Upper lobe of left lung (tissue), 6 donors: ENCODE measurements at regions not wholly inside any gene's neighbourhood (a gene's known extent, or its start where the extent isn't known, plus 50 kb on each side); places are given as distances from the start of the nearest gene placed in this dataset.

ENCODE experiments used
- ATAC-seq, 2 donors: fragments of 200-7000 bp; cut with Tn5 transposase; one replicate each; pipeline ENCODE4 v1.9.1; 2022; ENCODE audit warnings: mild to moderate bottlenecking in 2 of 2, moderate library complexity in 2 of 2; ENCODE audit not compliant: low FRiP score in 2 of 2
- DNase-seq, 2 donors: peaks; one replicate each; pipeline ENCODE4 v3.0.0-alpha.2; 2019 to 2020
- H3K27ac ChIP-seq, 4 donors: fragments of 200-600 bp; sonication (generic); one replicate each; pipeline ENCODE4 v1.5.1; 2016 to 2019
- H3K27me3 ChIP-seq, 4 donors: fragments of 200-600 bp; sonication (generic); one replicate each; pipeline ENCODE4 v1.5.1; 2017 to 2019
- H3K36me3 ChIP-seq, 4 donors: fragments of 200-600 bp; sonication (generic); one replicate each; pipeline ENCODE4 v1.5.1; 2016 to 2019
- H3K4me1 ChIP-seq, 4 donors: fragments of 200-600 bp; sonication (generic); one replicate each; pipeline ENCODE4 v1.5.1; 2018 to 2019
- H3K4me3 ChIP-seq, 4 donors: fragments of 200-600 bp; sonication (generic); one replicate each; pipeline ENCODE4 v1.5.1; 2017 to 2019; ENCODE audit warnings: mild to moderate bottlenecking in 2 of 4, moderate library complexity in 1 of 4
- H3K9me3 ChIP-seq, 4 donors: fragments of 200-600 bp; sonication (generic); one replicate each; pipeline ENCODE4 v1.5.1; 2018 to 2019
- EP300 ChIP-seq, 4 donors: sonication (generic); formaldehyde crosslinking; IDR thresholded peaks; one replicate each; pipeline ENCODE4 v1.5.1; 2017; ENCODE audit warnings: antibody characterized with exemption in 4 of 4, control low read depth in 2 of 4
- POLR2A ChIP-seq, 4 donors: fragments of 450-650 bp; IDR thresholded peaks; one replicate each; pipeline ENCODE4 v1.5.1; 2016 to 2017; ENCODE audit warnings: antibody characterized with exemption in 4 of 4, mild to moderate bottlenecking in 2 of 4
- POLR2AphosphoS5 ChIP-seq, 2 donors: sonication (generic); formaldehyde crosslinking; IDR thresholded peaks; one replicate each; pipeline ENCODE4 v1.5.1; 2017; ENCODE audit warnings: antibody characterized with exemption in 2 of 2
- WGBS, 2 donors: methylation state at CpG; one replicate each; pipeline ENCODE4 v1.1.5; 2017 to 2018; 5-methylcytosine and 5-hydroxymethylcytosine counted together
- TF ChIP-seq, protein P1 (sequence below), 6 experiments: fragments of 450-650 bp in 4 of 6; fragments of 200-600 bp in 2 of 6; sonication (generic) in 2 of 6; IDR thresholded peaks; one replicate each; pipeline ENCODE4 v1.5.1; 2016 to 2019; ENCODE audit warnings: antibody characterized with exemption in 6 of 6
- donor health status: DM: no; HTN: no; CAD: no; lungs with moderate emphysema.
- donor health status: DM: no; HTN: yes; CAD: no; lungs with severe emphysema.

DNA sequence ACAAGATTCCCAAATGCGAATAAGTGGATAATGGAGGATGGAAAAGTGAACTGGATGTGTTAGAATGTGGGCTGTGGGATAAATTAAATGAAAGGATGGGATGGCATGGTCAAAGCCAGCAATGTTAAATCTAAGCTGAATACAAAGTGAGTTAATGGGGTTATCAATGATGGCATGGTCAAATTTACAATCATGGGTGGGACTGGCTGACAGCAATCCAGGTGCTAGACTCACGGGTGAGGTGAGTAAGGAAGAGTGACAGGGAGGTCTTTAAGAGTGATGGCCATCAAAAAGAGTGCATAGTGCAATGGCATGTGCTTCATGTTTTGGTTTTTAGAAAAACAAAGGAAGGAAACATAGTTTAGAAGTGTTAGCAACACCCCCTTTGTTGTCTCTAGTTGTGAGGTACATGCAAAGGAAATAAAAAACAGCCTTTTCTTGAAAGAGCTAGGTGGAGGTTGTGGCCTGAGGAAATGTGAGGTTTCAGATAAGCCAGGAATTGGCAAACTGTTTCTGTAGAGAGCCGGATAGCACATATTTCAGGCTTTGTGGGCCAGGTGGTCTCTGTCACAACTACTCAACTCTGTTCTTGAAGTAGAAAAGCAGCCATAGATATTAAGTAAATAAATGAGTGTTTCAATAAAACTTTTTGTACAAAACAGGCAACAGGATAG is 328.7 kb downstream of the RPL10L start:
- WGBS, 2 donors = 43 to 45% methylated on average over 3 of the region's 3 CpGs
- no peak for ATAC-seq

DNA sequence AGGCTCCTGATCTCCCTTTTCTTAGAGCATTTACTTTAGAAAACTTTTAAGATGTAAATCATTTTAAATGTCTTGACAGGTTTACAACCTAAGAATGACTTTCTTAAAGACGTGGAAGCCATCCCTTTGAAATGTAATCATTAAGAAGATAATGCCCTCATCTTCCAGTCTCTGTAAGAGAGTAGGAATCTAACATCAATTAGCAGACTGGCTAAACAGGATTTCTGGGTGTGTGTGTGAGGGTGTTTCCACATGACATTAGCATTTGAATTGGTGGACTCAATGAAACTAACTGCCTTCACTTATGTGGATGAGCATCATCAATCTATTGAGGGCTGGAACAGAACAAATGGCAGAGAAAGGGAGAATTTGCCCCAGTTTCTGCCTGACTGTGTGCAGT is 329.5 kb downstream of the RPL10L start:
- Histone ChIP-seq H3K4me1 (no peaks in the 10 kb centered on the region), H3K4me3 (no peak overlapping the region), H3K36me3 (no peaks in the 10 kb centered on the region), H3K27me3 (no peaks in the 10 kb centered on the region), H3K9me3 (no peaks in the 10 kb centered on the region), H3K27ac (no peak overlapping the region)
- no peak for ATAC-seq
- DNase-seq = no peak
- WGBS, 2 donors = 36 to 69% methylated on average over 1 of the region's 1 CpG
- TF ChIP-seq POLR2A (IDR thresholded peaks at IDR 0.05) (no peak), POLR2AphosphoS5 (IDR thresholded peaks at IDR 0.05) (no peak), EP300 (IDR thresholded peaks at IDR 0.05) (no peak)
- TF ChIP-seq, protein P1, sequence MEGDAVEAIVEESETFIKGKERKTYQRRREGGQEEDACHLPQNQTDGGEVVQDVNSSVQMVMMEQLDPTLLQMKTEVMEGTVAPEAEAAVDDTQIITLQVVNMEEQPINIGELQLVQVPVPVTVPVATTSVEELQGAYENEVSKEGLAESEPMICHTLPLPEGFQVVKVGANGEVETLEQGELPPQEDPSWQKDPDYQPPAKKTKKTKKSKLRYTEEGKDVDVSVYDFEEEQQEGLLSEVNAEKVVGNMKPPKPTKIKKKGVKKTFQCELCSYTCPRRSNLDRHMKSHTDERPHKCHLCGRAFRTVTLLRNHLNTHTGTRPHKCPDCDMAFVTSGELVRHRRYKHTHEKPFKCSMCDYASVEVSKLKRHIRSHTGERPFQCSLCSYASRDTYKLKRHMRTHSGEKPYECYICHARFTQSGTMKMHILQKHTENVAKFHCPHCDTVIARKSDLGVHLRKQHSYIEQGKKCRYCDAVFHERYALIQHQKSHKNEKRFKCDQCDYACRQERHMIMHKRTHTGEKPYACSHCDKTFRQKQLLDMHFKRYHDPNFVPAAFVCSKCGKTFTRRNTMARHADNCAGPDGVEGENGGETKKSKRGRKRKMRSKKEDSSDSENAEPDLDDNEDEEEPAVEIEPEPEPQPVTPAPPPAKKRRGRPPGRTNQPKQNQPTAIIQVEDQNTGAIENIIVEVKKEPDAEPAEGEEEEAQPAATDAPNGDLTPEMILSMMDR (IDR thresholded peaks at IDR 0.05) = no peak

More for the DNA sequence above, 328.7 kb downstream of the RPL10L start:
- Histone ChIP-seq H3K9me3 (no peaks in the 10 kb centered on the region), H3K27me3 (no peaks in the 10 kb centered on the region), H3K27ac (no peak overlapping the region), H3K36me3 (no peaks in the 10 kb centered on the region), H3K4me1 (no peaks in the 10 kb centered on the region), H3K4me3 (no peak overlapping the region)
- no peak for DNase-seq
- TF ChIP-seq POLR2A (IDR thresholded peaks at IDR 0.05) (no peak), EP300 (IDR thresholded peaks at IDR 0.05) (no peak), POLR2AphosphoS5 (IDR thresholded peaks at IDR 0.05) (no peak)
- TF ChIP-seq, protein P1 (IDR thresholded peaks at IDR 0.05) = no peak

DNA sequence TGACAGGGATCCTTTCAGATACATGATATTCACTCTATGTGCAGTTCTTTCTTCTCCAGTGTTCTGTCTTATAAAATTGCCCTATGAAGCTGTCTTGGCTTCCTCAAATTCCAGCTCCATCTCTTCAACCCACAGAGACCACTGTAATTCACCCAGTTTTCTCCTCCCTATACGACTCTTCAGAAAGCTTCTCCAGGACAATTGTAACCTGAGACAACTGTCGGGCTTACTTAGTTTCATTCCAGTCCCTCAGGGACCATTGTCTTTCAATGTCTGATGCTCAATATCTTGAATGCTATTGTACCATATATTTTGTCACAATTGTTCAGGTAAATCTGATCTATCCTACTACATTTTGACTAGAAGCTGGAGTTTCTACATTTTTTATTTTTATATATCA is 345.3 kb downstream of the RPL10L start:
- no peaks in the 10 kb centered on the region for H3K9me3 ChIP-seq
- 71 to 77% methylated on average over 2 of the region's 2 CpGs for WGBS, 2 donors
- no peaks in the 10 kb centered on the region for H3K36me3 ChIP-seq
- H3K4me3 ChIP-seq = no peak overlapping the region
- no peaks in the 10 kb centered on the region for H3K4me1 ChIP-seq
- no peak for DNase-seq
- no peak overlapping the region for H3K27ac ChIP-seq
- TF ChIP-seq, protein P1 (IDR thresholded peaks at IDR 0.05) = no peak
- TF ChIP-seq EP300 (IDR thresholded peaks at IDR 0.05) = no peak
- no peak for TF ChIP-seq POLR2A (IDR thresholded peaks at IDR 0.05)
- TF ChIP-seq POLR2AphosphoS5 (IDR thresholded peaks at IDR 0.05) = no peak
- no peaks in the 10 kb centered on the region for H3K27me3 ChIP-seq
- ATAC-seq = no peak

DNA sequence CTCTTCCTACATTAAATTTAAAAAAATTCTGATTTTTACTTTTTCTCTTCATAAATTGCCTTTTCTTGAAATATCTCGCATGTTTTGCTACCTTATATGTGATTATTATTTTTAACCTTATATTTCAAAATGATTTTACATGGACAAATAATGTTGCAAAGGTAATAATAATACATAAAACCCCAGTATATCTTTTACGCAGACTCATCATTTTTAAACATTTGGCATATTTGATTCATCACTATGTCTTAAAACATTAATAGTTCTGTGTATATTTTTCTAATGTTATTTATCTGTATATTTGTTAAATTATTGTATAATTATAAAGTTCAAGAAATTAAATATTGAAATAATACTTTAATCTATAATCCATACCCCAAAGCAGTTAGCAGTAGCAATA is 350.8 kb downstream of the RPL10L start:
- Histone ChIP-seq H3K27ac (no peak overlapping the region), H3K9me3 (no peaks in the 10 kb centered on the region), H3K4me3 (no peak overlapping the region), H3K27me3 (no peaks in the 10 kb centered on the region), H3K36me3 (no peaks in the 10 kb centered on the region), H3K4me1 (no peaks in the 10 kb centered on the region)
- WGBS, 2 donors = 87 to 92% methylated on average over 2 of the region's 2 CpGs
- DNase-seq (no peak), ATAC-seq (no peak)
- TF ChIP-seq POLR2A (IDR thresholded peaks at IDR 0.05) = no peak
- TF ChIP-seq, protein P1 (IDR thresholded peaks at IDR 0.05) = no peak

DNA sequence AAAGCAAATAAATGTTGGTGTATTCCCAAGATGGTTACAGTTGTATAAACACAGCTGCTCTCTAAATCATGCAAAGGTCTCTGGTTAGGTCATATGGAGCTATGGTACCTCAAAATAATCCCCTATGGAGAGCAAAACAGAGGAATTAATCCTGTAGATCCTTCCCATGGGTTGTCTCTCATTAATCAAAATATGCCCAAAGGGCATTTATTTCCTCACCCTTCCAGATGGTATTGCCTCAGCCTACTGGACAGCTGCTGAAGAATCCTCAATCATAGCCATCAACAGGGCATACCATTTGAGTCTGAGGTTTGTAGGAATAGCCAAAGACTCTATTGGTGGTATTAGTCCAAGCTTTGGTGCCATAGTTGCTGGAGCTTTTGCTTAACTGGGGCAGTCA is 360.9 kb downstream of the RPL10L start:
- no peak overlapping the region for H3K4me3 ChIP-seq

More for the DNA sequence above, 360.9 kb downstream of the RPL10L start:
- ATAC-seq (no peak), DNase-seq (no peak)
- no peak for TF ChIP-seq EP300 (IDR thresholded peaks at IDR 0.05)
- Histone ChIP-seq H3K36me3 (no peaks in the 10 kb centered on the region), H3K9me3 (no peaks in the 10 kb centered on the region), H3K4me1 (no peaks in the 10 kb centered on the region), H3K27ac (no peak overlapping the region), H3K27me3 (no peaks in the 10 kb centered on the region)
